PC-9 (cell line): ENCODE measurements at regions not wholly inside any gene's neighbourhood (a gene's known extent, or its start where the extent isn't known, plus 50 kb on each side); places are given as distances from the start of the nearest gene placed in this dataset.

ENCODE experiments used
- EZH2 ChIP-seq: fragments of 200-600 bp; sonication (generic); IDR thresholded peaks from 2 replicates; pipeline ENCODE4 v1.8.0; 2017; ENCODE audit warnings: antibody characterized with exemption, low read depth
- TF ChIP-seq, protein P1 (sequence below): fragments of 200-600 bp; sonication (generic); conservative IDR thresholded peaks from 2 replicates; pipeline ENCODE4 v1.6.1; 2017; ENCODE audit warnings: mixed run types, antibody characterized with exemption, mild to moderate bottlenecking, moderate library complexity

DNA sequence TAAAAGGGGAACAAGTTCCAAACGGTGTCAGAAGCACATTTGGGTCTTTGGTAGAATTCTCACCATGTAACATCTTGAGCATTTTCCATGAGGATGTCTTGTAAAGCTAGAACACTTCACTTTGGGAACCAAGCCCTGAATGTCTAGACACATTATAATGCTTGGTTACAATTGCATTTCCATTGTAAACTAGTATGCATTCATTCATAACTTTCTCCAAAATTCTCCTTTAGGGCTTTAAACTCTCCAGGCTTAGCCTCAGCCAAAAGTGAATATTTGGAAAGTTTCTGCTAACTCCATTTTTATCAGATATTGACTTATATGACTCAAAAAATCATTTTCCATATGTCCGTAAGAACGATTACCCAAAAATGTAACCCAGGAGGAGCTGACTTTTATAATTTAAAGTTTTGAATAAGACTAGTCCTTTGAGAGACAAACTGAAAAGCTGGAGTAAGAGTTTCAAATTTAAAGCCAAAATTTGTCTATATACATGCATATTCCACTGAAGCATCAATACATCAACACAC, 1170.4 kb downstream of the EFNB2 start:
- TF ChIP-seq, protein P1, sequence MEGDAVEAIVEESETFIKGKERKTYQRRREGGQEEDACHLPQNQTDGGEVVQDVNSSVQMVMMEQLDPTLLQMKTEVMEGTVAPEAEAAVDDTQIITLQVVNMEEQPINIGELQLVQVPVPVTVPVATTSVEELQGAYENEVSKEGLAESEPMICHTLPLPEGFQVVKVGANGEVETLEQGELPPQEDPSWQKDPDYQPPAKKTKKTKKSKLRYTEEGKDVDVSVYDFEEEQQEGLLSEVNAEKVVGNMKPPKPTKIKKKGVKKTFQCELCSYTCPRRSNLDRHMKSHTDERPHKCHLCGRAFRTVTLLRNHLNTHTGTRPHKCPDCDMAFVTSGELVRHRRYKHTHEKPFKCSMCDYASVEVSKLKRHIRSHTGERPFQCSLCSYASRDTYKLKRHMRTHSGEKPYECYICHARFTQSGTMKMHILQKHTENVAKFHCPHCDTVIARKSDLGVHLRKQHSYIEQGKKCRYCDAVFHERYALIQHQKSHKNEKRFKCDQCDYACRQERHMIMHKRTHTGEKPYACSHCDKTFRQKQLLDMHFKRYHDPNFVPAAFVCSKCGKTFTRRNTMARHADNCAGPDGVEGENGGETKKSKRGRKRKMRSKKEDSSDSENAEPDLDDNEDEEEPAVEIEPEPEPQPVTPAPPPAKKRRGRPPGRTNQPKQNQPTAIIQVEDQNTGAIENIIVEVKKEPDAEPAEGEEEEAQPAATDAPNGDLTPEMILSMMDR, result no peak
- no peak for TF ChIP-seq EZH2
